Nephron (organoid): ENCODE measurements at regions not wholly inside any gene's neighbourhood (a gene's known extent, or its start where the extent isn't known, plus 50 kb on each side); places are given as distances from the start of the nearest gene placed in this dataset.

ENCODE experiments used
- H3K27ac Mint-ChIP-seq, 3 experiments: 2 replicates each; pipeline ENCODE4 v1.8.0; 2020; ENCODE audit warnings: mixed read lengths in 3 of 3, mild to moderate bottlenecking in 2 of 3, moderate library complexity in 1 of 3
- H3K27me3 Mint-ChIP-seq: 2 replicates; pipeline ENCODE4 v1.8.0; 2021; ENCODE audit warnings: low read depth, mild to moderate bottlenecking, moderate library complexity, mixed read lengths
- H3K36me3 Mint-ChIP-seq: 2 replicates; pipeline ENCODE4 v1.8.0; 2020; ENCODE audit warnings: low read depth, mixed read lengths
- H3K4me1 Mint-ChIP-seq: 2 replicates; pipeline ENCODE4 v1.8.0; 2020; ENCODE audit warnings: mixed read lengths
- H3K4me3 Mint-ChIP-seq, 3 experiments: 2 replicates each; pipeline ENCODE4 v1.8.0; 2020; ENCODE audit warnings: mild to moderate bottlenecking in 3 of 3, mixed read lengths in 3 of 3, moderate library complexity in 2 of 3
- H3K9me3 Mint-ChIP-seq: 2 replicates; pipeline ENCODE4 v1.8.0; 2020; ENCODE audit warnings: mixed read lengths
- CTCF ChIP-seq, 3 experiments: fragments of 200-600 bp; sonication (generic); IDR thresholded peaks; one replicate each; pipeline ENCODE4 v1.5.0; 2021; ENCODE audit warnings: antibody characterized with exemption in 3 of 3; ENCODE audit not compliant: unreplicated experiment in 3 of 3

- Mint-ChIP-seq H3K27ac (no peak overlapping the region), H3K27me3 (no peaks in the 10 kb centered on the region), H3K4me3 (no peak overlapping the region), H3K4me1 (peaks cover 11% of the 10 kb centered on the region), H3K9me3 (no peaks in the 10 kb centered on the region), H3K36me3 (no peaks in the 10 kb centered on the region)
- TF ChIP-seq CTCF (IDR thresholded peaks at IDR 0.05; ENCODE audit: unreplicated experiment in 3 of 3), result no peak
Measured at GRCh38 chr11:80694385-80694784, 1253.6 kb upstream of the TENM4 start.

GRCh38 chr11:80687941-80688340, 1247.1 kb upstream of the TENM4 start:
- Mint-ChIP-seq H3K27ac (no peak overlapping the region), H3K36me3 (no peaks in the 10 kb centered on the region), H3K9me3 (no peaks in the 10 kb centered on the region), H3K4me1 (no peaks in the 10 kb centered on the region), H3K4me3 (no peak overlapping the region), H3K27me3 (no peaks in the 10 kb centered on the region)
- no peak for TF ChIP-seq CTCF (IDR thresholded peaks at IDR 0.05; ENCODE audit: unreplicated experiment in 3 of 3)

- Mint-ChIP-seq H3K9me3 (no peaks in the 10 kb centered on the region), H3K36me3 (no peaks in the 10 kb centered on the region), H3K27me3 (no peaks in the 10 kb centered on the region), H3K4me1 (no peaks in the 10 kb centered on the region), H3K27ac (no peak overlapping the region), H3K4me3 (no peak overlapping the region)
- TF ChIP-seq CTCF (IDR thresholded peaks at IDR 0.05; ENCODE audit: unreplicated experiment in 3 of 3), result no peak
Measured at GRCh38 chr11:80686889-80687288, 1246.1 kb upstream of the TENM4 start.

GRCh38 chr11:80673566-80673965, 1232.7 kb upstream of the TENM4 start:
- Mint-ChIP-seq H3K27ac (no peak overlapping the region), H3K36me3 (no peaks in the 10 kb centered on the region), H3K4me3 (no peak overlapping the region), H3K4me1 (no peaks in the 10 kb centered on the region), H3K27me3 (no peaks in the 10 kb centered on the region), H3K9me3 (peaks cover 2% of the 10 kb centered on the region)
- no peak for TF ChIP-seq CTCF (IDR thresholded peaks at IDR 0.05; ENCODE audit: unreplicated experiment in 3 of 3)

- Mint-ChIP-seq H3K4me1 (peaks cover 9% of the 10 kb centered on the region), H3K4me3 (no peak overlapping the region), H3K36me3 (no peaks in the 10 kb centered on the region), H3K27ac (no peak overlapping the region), H3K9me3 (no peaks in the 10 kb centered on the region), H3K27me3 (no peaks in the 10 kb centered on the region)
- TF ChIP-seq CTCF (IDR thresholded peaks at IDR 0.05; ENCODE audit: unreplicated experiment in 3 of 3), result no peak
Measured at GRCh38 chr11:80669620-80670019, 1228.8 kb upstream of the TENM4 start.

- no peaks in the 10 kb centered on the region for H3K36me3 Mint-ChIP-seq
- H3K27ac Mint-ChIP-seq, result no peak overlapping the region
- no peak overlapping the region for H3K4me3 Mint-ChIP-seq
- H3K9me3 Mint-ChIP-seq, result no peaks in the 10 kb centered on the region
- no peaks in the 10 kb centered on the region for H3K27me3 Mint-ChIP-seq
- no peak for TF ChIP-seq CTCF (IDR thresholded peaks at IDR 0.05; ENCODE audit: unreplicated experiment in 3 of 3)
- peaks cover 9% of the 10 kb centered on the region for H3K4me1 Mint-ChIP-seq
Measured at GRCh38 chr11:80668039-80668438, 1227.2 kb upstream of the TENM4 start.
